Panc1 (cell line): ENCODE measurements at regions not wholly inside any gene's neighbourhood (a gene's known extent, or its start where the extent isn't known, plus 50 kb on each side); places are given as distances from the start of the nearest gene placed in this dataset.

Experiments used
- ATAC-seq: fragments of 200-7000 bp; cut with Tn5 transposase; 2 replicates; pipeline ENCODE4 v1.9.1; 2020; ENCODE audit warnings: mild to moderate bottlenecking, moderate library complexity
- BruUV-seq: library from RNA; stranded (reverse); fragments of 400-500 nt; replicated peaks from 2 replicates; lab custom pipeline; 2021; lab: Mats Ljungman, UMichigan
- CTCF ChIA-PET: fragments of 300-600 bp; sonication (Branson Sonifier 250); formaldehyde crosslinking; loops from one replicate; lab custom pipeline; 2022; ENCODE audit warnings: antibody characterized with exemption; lab: Charles Lee
- POLR2A ChIA-PET: fragments of 300-600 bp; sonication (Branson Sonifier 250); formaldehyde crosslinking; loops from one replicate; lab custom pipeline; 2022; ENCODE audit warnings: antibody characterized with exemption; lab: Charles Lee
- DNase-seq: peaks from one replicate; pipeline ENCODE4 v3.0.0-alpha.2; 2010; ENCODE audit warnings: low read depth, low spot score
- H3K27ac ChIP-seq: 2 replicates; pipeline ENCODE4 v1.5.1; 2011; ENCODE audit warnings: mild to moderate bottlenecking, low read length, inconsistent platforms
- H3K27me3 ChIP-seq: fragments of 200-500 bp; sonication (Bioruptor generic); 2 replicates; pipeline ENCODE4 v1.6.0; 2014; ENCODE audit warnings: low read length, inconsistent platforms; ENCODE audit not compliant: control insufficient read depth, insufficient read depth
- H3K36me3 ChIP-seq: fragments of 200-500 bp; sonication (Bioruptor generic); 2 replicates; pipeline ENCODE4 v1.5.1; 2014; ENCODE audit warnings: inconsistent platforms, mild to moderate bottlenecking, low read length, moderate library complexity; ENCODE audit not compliant: control insufficient read depth, insufficient read depth
- H3K4me1 ChIP-seq: 2 replicates; pipeline ENCODE4 v1.5.1; 2011; ENCODE audit warnings: inconsistent platforms, mild to moderate bottlenecking, low read length, moderate library complexity; ENCODE audit not compliant: control insufficient read depth, insufficient read depth
- H3K4me3 ChIP-seq, 2 experiments: 2 replicates each; pipeline ENCODE4 v1.5.1; 2011 to 2012; ENCODE audit warnings: low read depth in 2 of 2, low read length in 2 of 2, mild to moderate bottlenecking in 2 of 2, inconsistent platforms in 1 of 2, moderate library complexity in 1 of 2
- H3K9me3 ChIP-seq: fragments of 200-500 bp; sonication (Bioruptor generic); 2 replicates; pipeline ENCODE4 v1.5.1; 2014; ENCODE audit warnings: low read depth, mild to moderate bottlenecking, inconsistent platforms, low read length, moderate library complexity; ENCODE audit not compliant: control insufficient read depth, insufficient read depth
- POLR2AphosphoS5 ChIP-seq: IDR thresholded peaks from 2 replicates; pipeline ENCODE4 v1.6.1; 2012; ENCODE audit warnings: mild to moderate bottlenecking, low read depth, low read length, moderate library complexity
- SIN3A ChIP-seq: IDR thresholded peaks from 2 replicates; pipeline ENCODE4 v1.6.1; 2012; ENCODE audit warnings: low read depth, mild to moderate bottlenecking, low read length, moderate library complexity, borderline replicate concordance; ENCODE audit not compliant: insufficient read depth
- TCF7L2 ChIP-seq: IDR thresholded peaks from 2 replicates; pipeline ENCODE4 v1.6.1; 2011; ENCODE audit warnings: mild to moderate bottlenecking, low read depth, low read length, inconsistent platforms
- in situ Hi-C: cut with HindIII; loops from 2 replicates; pipeline ENCODE4 v1.10.0; 2016; ENCODE audit warnings: low sequenced_read_pairs, low pct_unique_long_range_greater_than_20kb
- intact Hi-C: fragments of 100-400 bp; cut with micrococcal nuclease; formaldehyde crosslinking; loops from one replicate; pipeline ENCODE4 v1.10.0; 2022; ENCODE audit not compliant: unreplicated experiment
- TF ChIP-seq, protein P1 (sequence below): fragments of 450-650 bp; IDR thresholded peaks from 2 replicates; pipeline ENCODE4 v1.5.1; 2017; ENCODE audit warnings: mild to moderate bottlenecking
- TF ChIP-seq, protein P2 (sequence below), 2 experiments: IDR thresholded peaks; 2 replicates each; pipeline ENCODE4 v1.6.1; 2011 to 2012; ENCODE audit warnings: low read depth in 2 of 2, control low read depth in 1 of 2, low read length in 1 of 2, mild to moderate bottlenecking in 1 of 2, moderate library complexity in 1 of 2; ENCODE audit not compliant: insufficient read depth in 1 of 2

DNA sequence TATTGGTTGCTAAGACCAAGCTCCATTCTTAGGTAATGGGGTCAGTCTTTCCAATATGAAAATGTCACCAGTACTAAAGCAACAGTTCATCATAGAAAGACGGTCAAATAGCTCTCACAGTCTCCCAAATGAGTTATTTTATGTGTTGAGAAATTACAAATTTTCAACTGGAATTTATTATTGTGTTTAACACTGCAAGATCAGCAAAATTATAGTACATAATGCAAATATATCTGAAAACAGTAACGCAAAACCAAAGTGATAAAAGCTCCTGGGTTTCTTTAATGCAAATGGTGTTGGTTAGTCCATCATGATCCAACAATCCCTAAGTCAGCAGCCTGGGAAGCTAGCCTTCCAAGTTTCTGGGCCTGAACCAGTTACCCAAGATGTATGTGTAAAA is 61.5 kb upstream of the EGFL6 start:
- ChIA-PET CTCF (no interaction called here), POLR2A (no interaction called here)
- intact Hi-C loops, result loop anchor here (2.0 kb wide), 1 partner anchor 139 kb away; no protein-coding TSS in a partner anchor
- Histone ChIP-seq H3K27me3 (no peaks in the 10 kb centered on the region), H3K4me3 (no peak overlapping the region), H3K27ac (no peak overlapping the region), H3K9me3 (no peaks in the 10 kb centered on the region), H3K36me3 (no peaks in the 10 kb centered on the region), H3K4me1 (no peaks in the 10 kb centered on the region)
- no peak for DNase-seq
- BruUV-seq, result no TSS peak
- in situ Hi-C loops, result no loop called here
- ATAC-seq, result no peak
- TF ChIP-seq SIN3A (no peak), POLR2AphosphoS5 (no peak), TCF7L2 (no peak)
- TF ChIP-seq, protein P1, sequence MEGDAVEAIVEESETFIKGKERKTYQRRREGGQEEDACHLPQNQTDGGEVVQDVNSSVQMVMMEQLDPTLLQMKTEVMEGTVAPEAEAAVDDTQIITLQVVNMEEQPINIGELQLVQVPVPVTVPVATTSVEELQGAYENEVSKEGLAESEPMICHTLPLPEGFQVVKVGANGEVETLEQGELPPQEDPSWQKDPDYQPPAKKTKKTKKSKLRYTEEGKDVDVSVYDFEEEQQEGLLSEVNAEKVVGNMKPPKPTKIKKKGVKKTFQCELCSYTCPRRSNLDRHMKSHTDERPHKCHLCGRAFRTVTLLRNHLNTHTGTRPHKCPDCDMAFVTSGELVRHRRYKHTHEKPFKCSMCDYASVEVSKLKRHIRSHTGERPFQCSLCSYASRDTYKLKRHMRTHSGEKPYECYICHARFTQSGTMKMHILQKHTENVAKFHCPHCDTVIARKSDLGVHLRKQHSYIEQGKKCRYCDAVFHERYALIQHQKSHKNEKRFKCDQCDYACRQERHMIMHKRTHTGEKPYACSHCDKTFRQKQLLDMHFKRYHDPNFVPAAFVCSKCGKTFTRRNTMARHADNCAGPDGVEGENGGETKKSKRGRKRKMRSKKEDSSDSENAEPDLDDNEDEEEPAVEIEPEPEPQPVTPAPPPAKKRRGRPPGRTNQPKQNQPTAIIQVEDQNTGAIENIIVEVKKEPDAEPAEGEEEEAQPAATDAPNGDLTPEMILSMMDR, result no peak
- TF ChIP-seq, protein P2, sequence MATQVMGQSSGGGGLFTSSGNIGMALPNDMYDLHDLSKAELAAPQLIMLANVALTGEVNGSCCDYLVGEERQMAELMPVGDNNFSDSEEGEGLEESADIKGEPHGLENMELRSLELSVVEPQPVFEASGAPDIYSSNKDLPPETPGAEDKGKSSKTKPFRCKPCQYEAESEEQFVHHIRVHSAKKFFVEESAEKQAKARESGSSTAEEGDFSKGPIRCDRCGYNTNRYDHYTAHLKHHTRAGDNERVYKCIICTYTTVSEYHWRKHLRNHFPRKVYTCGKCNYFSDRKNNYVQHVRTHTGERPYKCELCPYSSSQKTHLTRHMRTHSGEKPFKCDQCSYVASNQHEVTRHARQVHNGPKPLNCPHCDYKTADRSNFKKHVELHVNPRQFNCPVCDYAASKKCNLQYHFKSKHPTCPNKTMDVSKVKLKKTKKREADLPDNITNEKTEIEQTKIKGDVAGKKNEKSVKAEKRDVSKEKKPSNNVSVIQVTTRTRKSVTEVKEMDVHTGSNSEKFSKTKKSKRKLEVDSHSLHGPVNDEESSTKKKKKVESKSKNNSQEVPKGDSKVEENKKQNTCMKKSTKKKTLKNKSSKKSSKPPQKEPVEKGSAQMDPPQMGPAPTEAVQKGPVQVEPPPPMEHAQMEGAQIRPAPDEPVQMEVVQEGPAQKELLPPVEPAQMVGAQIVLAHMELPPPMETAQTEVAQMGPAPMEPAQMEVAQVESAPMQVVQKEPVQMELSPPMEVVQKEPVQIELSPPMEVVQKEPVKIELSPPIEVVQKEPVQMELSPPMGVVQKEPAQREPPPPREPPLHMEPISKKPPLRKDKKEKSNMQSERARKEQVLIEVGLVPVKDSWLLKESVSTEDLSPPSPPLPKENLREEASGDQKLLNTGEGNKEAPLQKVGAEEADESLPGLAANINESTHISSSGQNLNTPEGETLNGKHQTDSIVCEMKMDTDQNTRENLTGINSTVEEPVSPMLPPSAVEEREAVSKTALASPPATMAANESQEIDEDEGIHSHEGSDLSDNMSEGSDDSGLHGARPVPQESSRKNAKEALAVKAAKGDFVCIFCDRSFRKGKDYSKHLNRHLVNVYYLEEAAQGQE (IDR thresholded peaks at IDR 0.05; ENCODE audit: insufficient read depth in 1 of 2, low read depth in 2 of 2, low read length in 1 of 2), result no peak

DNA sequence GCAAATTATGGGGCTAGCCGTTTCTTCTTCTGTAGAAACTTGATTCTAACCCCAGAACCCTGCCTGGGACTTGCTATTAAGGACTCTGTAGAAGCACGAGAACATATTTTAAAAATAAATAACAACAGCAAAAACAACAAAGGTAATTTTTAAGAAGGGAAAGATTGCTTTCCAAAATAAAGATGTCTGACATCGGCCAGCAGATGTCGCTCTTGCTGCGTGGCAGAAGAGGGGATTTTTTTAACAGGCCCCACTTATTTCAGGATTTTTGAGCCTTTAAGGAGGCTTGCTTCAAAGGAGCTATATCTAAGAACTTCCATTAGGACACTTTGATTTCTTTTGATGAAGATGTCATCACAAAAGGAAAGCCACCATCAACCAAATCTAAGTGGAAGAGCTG is 62.8 kb upstream of the EGFL6 start:
- no peak overlapping the region for H3K4me3 ChIP-seq
- H3K9me3 ChIP-seq, result no peaks in the 10 kb centered on the region
- H3K27ac ChIP-seq, result peak overlapping the region; percentile 17; the same call in 1 of the 2 replicates
- ChIA-PET CTCF (interaction anchor here (0.7 to 1.0 kb wide), 2 partner anchors 139 to 240 kb away, joined by 3 to 4 read pairs; no protein-coding TSS in a partner anchor), POLR2A (no interaction called here)
- DNase-seq (no peak), ATAC-seq (no peak)
- H3K4me1 ChIP-seq, result no peaks in the 10 kb centered on the region
- H3K27me3 ChIP-seq, result no peaks in the 10 kb centered on the region
- H3K36me3 ChIP-seq, result no peaks in the 10 kb centered on the region
- intact Hi-C loops (loop anchor here (2.0 kb wide), 1 partner anchor 140 kb away; no protein-coding TSS in a partner anchor), in situ Hi-C loops (no loop called here)
- no peak for TF ChIP-seq SIN3A
- TF ChIP-seq, protein P1, result peak; percentile 73
- no TSS peak for BruUV-seq
